ENCODE measurements at regions not wholly inside any gene's neighbourhood (a gene's known extent, or its start where the extent isn't known, plus 50 kb on each side); places are given as distances from the start of the nearest gene placed in this dataset.

GRCh38 chr3:150057227-150057626 lies 86.5 kb upstream of the PFN2 start:
- no peak for DNase-seq

- no peak for DNase-seq
Observed at GRCh38 chr3:150055332-150055731, 84.6 kb upstream of the PFN2 start.

DNA sequence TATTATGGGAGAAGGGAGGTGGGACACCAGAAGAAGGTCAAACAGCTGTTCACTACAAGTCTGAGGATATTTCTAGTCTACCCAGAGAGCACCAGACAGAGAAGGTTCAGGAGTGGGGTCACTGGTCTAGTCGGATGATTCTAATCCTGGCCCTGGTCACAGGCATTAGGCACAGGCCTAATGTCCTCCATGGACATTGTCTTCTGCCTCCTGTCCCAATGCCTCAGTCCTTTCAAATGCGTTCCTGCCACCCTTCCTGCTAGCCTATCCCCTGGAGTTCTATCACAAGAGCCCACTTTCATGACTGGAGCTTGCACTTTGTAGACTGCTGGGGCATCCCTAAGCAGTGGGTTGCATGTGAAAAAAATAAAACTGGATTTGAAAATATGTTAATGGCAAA lies 83.9 kb upstream of the PFN2 start:
- no peak for DNase-seq

GRCh38 chr3:150050510-150050909 lies 79.8 kb upstream of the PFN2 start:
- no peak for DNase-seq

DNA sequence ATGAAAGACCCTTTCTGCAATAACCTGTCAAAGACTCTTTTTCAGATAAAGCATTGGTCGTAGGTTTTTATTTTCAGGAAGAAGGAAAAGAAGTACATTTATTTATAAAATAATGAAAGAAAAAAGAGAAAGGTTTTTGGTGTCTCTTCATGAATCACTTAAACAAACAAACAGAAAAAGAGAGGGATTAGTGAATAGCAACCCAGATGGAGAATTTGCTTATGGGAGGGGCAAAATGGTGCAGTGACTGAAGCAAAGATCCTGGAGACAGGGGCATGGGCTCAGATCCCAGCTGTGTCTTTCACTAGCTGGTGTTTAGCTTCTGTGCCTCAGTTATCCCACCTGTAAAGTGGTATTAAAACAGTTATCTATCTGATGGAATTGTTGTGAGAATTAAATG lies 78.6 kb upstream of the PFN2 start:
- DNase-seq = no peak

GRCh38 chr3:150041877-150042276 lies 71.2 kb upstream of the PFN2 start:
- DNase-seq = no peak

- DNase-seq = no peak
Observed at GRCh38 chr3:150040097-150040496, 69.4 kb upstream of the PFN2 start.

DNA sequence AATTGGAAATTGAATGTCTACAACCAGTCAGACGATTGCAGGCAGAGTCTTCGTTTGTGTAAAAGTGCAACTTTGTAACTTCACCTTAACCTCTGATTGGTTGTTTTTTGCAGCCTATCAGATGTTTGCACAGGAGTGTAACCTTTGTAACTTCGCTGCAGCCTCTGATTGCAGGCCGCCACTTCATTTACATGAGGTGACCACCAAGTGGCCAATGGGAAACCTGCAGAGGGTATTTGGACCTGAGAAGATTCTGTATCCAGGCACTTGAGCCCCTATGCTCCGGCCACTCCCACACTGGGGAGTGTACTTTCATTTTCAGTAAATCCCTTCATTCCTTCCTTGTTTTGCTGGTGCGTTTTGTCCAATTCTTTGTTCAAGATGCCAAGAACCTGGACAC lies 68.1 kb upstream of the PFN2 start:
- DNase-seq = no peak

GRCh38 chr3:150036780-150037179 lies 66.1 kb upstream of the PFN2 start:
- DNase-seq = no peak

- no peak for DNase-seq
Observed at GRCh38 chr3:150035910-150036612, 65.4 kb upstream of the PFN2 start.

DNA sequence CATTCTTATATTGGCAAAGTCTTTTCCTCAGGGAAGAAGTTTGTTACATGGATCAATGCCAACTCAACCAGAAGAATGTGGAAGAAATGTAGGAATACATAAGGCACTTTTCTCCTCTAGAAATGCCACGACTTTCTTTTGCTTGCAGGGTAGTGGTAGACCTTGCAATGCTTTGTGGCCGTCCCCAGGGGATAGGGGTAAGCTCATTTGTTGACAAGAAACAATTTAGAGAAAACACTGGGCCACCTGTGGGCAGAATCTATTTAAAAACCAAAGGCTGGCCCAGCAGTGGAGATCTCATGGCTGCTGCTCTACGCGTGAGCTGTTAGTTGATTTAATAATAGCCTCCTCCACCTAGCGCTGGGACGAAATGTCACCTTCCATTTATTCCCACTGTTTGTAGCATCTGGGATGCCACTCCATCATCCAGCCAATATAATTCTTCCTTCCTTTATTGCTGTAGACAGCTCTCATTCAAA lies 64.6 kb upstream of the PFN2 start:
- DNase-seq = no peak

DNA sequence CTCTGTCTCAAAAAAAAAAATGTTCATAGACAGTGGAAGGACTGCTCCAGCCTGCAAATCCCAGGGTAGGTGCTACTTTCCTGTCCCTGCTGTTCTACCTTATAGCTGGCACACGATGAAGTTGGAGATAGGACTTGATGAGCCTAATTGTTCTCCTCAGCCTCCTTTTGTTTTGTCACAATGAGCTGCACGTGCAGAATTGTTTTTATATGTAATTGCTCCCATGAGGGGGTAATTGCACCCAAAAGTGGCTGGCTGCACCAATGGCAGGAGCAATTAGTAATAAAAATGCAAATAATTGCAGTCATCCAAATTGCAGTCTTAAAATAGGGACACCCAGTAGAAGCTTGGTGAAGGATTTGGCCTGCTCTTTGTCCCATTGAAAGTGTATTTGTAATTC lies 63.0 kb upstream of the PFN2 start:
- no peak for DNase-seq

DNA sequence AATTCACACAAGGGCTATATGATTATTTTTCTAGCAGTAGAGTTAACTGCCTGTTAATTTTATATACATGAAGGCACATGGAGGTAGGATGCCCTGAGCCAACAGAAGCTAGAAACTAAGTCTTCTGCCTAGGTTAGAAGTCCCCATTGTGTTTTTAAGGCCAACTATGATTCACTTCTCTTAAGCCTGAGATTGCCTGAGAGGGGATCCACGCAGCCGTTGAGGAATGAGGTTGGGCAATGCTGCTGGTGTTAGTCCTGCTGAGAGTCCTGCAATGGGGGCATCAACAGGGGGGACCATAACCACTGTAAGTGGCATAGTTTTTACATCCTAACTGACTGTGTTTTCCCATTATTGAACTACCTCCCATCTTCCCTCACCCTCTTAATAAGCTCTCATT lies 60.1 kb upstream of the PFN2 start:
- DNase-seq = no peak

- DNase-seq = no peak
Observed at GRCh38 chr3:150023239-150023636, 52.5 kb upstream of the PFN2 start.

DNA sequence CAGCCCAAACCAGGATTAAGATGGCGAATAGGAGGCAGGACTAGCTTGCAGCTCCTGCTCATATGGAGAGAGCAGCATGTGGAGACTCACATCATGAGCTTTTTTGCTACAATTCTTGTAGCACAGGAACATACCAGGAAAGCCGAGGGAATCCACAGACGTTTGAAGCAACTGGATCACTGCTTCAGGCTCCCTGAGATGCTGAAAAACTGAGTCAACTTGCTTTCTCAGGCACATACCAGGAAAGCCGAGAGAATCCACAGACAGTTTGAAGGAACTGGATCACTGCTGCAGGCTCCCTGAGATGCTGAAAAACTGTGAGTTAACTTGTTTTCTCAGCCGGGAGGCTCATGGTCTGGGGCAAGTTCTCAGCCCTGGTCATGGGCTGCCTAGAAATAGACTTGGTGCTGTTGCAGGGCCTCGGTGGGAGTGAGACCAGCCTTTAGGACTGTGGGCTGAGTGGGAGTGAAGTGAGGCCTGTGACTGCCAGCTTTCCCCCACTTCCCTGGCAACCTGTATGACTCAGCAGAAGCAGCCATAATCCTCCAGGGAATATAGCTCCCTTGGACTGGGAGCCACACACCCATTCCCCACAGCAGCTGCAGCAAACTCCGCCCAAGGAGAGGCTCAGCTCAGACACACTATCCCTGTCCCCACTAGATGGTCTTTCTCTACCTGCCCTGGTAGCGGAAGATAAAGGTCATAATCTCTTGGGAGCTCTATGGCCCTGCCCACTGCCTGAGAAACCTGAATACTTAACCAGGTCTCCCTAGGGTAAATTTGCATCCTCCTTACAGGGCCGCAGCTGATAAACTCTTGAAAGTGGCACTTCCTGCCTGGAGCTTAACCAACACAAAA lies 51.9 kb upstream of the PFN2 start:
- no peak for DNase-seq

- no peak for DNase-seq
Observed at GRCh38 chr3:150020527-150020926, 49.8 kb upstream of the PFN2 start.
